ENCODE measurements at regions not wholly inside any gene's neighbourhood (a gene's known extent, or its start where the extent isn't known, plus 50 kb on each side); places are given as distances from the start of the nearest gene placed in this dataset.

DNA sequence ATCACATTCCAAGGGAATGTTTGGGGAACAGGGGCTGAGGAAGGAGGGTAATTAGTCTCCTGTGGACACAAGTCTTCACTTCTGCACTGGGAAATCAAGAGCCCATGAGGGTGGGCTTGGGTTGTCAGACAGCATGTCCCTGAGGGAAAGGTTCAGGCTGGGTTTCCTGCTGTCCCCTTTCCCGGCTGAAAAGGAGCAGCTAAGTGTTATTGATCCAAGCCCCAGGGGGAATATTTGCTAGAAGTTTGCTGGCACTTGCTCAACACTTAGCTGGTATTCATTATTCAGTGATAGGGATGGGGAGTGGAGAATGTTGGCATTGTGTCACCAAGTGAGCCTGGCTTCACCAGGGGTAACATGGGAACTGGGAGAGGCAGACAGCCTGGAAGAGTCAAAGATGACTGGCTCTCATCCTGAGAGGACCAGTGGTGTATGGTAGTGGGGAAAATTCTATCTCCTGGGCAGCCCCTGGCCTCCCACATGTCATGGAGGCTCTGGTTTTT, 344.4 kb upstream of the PODXL start:
- no peaks in the 10 kb centered on the region for H3K27me3 ChIP-seq (ENCODE audit: insufficient read depth, low read length)
- no peaks in the 10 kb centered on the region for H3K36me3 ChIP-seq (ENCODE audit: insufficient read depth, low read length)
- H3K4me1 ChIP-seq (ENCODE audit: control insufficient read depth, insufficient read depth, low read length, unreplicated experiment), result peaks cover 7% of the 10 kb centered on the region
- no peak overlapping the region for H3K27ac ChIP-seq (ENCODE audit: low read depth, low read length)
- H2AFZ ChIP-seq (ENCODE audit: low read length, unreplicated experiment), result no peak overlapping the region
- no peak overlapping the region for H3K4me3 ChIP-seq (ENCODE audit: low read depth, low read length)
- H3K79me2 ChIP-seq (ENCODE audit: control insufficient read depth, insufficient read depth, low read length, unreplicated experiment), result no peaks in the 10 kb centered on the region

DNA sequence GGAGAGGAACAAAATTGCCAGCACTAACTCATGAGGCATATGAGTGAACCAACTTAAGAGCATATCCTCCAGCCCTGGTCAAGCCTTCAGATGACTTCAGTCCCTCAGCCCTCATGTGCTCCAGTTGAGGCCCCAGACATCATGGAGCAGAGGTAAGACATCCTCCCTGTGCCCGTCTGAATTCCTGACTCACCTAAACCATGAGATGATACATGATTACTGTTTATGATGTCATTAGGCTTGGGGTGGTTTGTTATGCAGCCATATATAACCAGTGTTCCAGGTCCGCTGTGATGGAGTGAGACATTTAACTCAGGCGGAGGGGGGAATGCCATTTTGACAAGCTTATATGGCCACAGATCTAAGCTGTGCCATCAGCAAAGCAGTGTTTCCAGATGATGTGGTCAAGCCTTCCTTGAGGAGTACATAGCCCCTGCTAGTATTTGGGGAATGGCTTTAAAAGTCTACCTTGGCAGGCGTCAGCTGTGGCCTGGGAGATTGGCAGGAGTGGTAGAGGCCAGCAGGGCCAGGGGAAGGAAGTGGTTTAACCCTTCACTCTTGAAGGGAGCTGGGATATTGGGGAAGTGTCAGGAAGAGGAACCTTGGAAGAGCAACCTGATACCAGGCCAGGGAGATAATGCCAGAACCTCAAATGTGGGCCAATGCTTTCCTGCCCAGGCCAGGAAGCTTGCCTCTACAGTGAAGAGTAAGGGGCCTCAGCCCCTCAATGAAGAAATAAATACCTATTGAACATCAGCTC, 343.0 kb upstream of the PODXL start:
- Histone ChIP-seq H3K27me3 (ENCODE audit: insufficient read depth, low read length) (no peaks in the 10 kb centered on the region), H2AFZ (ENCODE audit: low read length, unreplicated experiment) (no peak overlapping the region), H3K36me3 (ENCODE audit: insufficient read depth, low read length) (no peaks in the 10 kb centered on the region), H3K4me1 (ENCODE audit: control insufficient read depth, insufficient read depth, low read length, unreplicated experiment) (peaks cover 7% of the 10 kb centered on the region), H3K27ac (ENCODE audit: low read depth, low read length) (no peak overlapping the region), H3K79me2 (ENCODE audit: control insufficient read depth, insufficient read depth, low read length, unreplicated experiment) (no peaks in the 10 kb centered on the region), H3K4me3 (ENCODE audit: low read depth, low read length) (no peak overlapping the region)

DNA sequence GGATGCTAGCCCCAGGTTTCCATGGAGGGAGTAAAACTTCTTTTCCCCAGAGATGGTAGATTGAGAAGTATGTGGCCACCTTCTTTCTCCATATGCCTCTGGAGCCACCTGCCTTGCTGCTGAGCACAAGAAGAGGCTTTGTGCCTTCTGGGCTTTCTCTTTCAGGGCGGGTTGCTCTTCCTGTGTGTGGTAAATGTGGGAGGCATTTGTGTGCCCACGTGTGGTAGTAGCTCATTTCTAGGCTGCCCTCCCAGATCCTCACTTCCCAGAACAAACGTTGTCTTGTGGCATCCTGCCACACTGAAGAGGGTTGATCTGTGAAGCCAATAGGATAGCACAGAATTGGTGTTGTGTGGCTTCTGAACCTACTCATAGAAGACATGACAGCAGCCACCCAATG, 342.0 kb upstream of the PODXL start:
- Histone ChIP-seq H3K27ac (ENCODE audit: low read depth, low read length) (no peak overlapping the region), H3K36me3 (ENCODE audit: insufficient read depth, low read length) (no peaks in the 10 kb centered on the region), H3K79me2 (ENCODE audit: control insufficient read depth, insufficient read depth, low read length, unreplicated experiment) (no peaks in the 10 kb centered on the region), H3K4me1 (ENCODE audit: control insufficient read depth, insufficient read depth, low read length, unreplicated experiment) (peaks cover 7% of the 10 kb centered on the region), H3K27me3 (ENCODE audit: insufficient read depth, low read length) (no peaks in the 10 kb centered on the region), H2AFZ (ENCODE audit: low read length, unreplicated experiment) (no peak overlapping the region), H3K4me3 (ENCODE audit: low read depth, low read length) (no peak overlapping the region)

DNA sequence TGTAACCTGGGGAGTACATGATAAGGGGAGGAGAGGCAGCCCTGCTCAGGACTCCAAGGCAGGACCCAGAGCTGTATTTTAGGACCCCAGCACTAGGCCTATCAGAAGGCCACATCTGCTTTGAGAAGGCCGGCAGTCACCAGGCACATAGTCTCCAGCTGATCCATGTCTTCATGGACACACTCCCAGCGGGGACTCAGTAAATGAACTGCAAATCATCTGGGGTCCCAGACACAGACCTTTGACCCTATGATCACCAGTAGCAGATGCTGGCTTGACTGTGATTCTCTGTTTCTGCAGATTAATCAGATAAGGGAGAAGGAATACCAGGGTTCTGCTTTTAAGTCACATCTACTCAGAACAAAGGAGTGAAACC, 341.4 kb upstream of the PODXL start:
- H3K27ac ChIP-seq (ENCODE audit: low read depth, low read length), result no peak overlapping the region
- H3K79me2 ChIP-seq (ENCODE audit: control insufficient read depth, insufficient read depth, low read length, unreplicated experiment), result no peaks in the 10 kb centered on the region
- H3K4me1 ChIP-seq (ENCODE audit: control insufficient read depth, insufficient read depth, low read length, unreplicated experiment), result peaks cover 7% of the 10 kb centered on the region
- no peak overlapping the region for H3K4me3 ChIP-seq (ENCODE audit: low read depth, low read length)
- no peaks in the 10 kb centered on the region for H3K36me3 ChIP-seq (ENCODE audit: insufficient read depth, low read length)
- H3K27me3 ChIP-seq (ENCODE audit: insufficient read depth, low read length), result no peaks in the 10 kb centered on the region
- H2AFZ ChIP-seq (ENCODE audit: low read length, unreplicated experiment), result no peak overlapping the region

DNA sequence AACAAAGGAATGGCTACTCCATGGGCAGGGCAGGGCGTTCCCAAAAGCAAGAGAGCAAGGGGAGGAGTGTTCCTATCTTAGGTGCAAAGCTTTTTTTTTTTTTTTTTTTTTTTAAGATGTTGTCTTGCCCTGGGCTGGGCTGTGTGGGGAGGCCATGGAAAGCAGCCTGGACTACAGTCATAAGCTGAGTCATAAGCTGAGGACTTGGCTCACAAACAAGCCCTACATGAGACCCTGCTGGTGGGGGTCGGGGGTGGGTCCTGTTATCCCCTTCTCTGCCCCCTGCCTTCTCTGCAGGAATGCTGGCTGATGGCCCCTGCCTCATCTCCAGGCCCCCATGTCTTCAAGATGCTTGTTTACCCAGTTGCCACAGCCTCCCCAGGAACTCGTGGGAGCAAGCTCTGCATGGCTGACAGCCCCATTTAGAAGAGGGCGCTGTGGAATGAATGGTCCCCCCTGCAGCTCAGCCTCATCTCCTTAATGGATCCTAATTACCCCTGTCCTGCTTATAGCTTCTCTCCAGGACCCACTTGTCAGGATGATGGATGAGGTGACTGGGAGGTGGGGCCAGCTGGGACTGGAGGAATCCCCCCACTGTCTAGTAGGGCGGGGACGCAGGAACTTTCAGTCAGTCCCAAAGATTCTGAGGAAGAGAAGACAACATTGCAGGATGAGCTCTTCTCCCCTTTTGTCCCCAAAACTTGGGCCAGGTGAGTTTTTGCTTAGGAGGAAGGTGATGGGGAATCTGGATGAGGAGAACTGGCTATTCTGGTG, 340.8 kb upstream of the PODXL start:
- Histone ChIP-seq H3K36me3 (ENCODE audit: insufficient read depth, low read length) (no peaks in the 10 kb centered on the region), H3K4me3 (ENCODE audit: low read depth, low read length) (no peak overlapping the region), H2AFZ (ENCODE audit: low read length, unreplicated experiment) (no peak overlapping the region), H3K27ac (ENCODE audit: low read depth, low read length) (no peak overlapping the region), H3K4me1 (ENCODE audit: control insufficient read depth, insufficient read depth, low read length, unreplicated experiment) (peaks cover 7% of the 10 kb centered on the region), H3K27me3 (ENCODE audit: insufficient read depth, low read length) (no peaks in the 10 kb centered on the region), H3K79me2 (ENCODE audit: control insufficient read depth, insufficient read depth, low read length, unreplicated experiment) (no peaks in the 10 kb centered on the region)

DNA sequence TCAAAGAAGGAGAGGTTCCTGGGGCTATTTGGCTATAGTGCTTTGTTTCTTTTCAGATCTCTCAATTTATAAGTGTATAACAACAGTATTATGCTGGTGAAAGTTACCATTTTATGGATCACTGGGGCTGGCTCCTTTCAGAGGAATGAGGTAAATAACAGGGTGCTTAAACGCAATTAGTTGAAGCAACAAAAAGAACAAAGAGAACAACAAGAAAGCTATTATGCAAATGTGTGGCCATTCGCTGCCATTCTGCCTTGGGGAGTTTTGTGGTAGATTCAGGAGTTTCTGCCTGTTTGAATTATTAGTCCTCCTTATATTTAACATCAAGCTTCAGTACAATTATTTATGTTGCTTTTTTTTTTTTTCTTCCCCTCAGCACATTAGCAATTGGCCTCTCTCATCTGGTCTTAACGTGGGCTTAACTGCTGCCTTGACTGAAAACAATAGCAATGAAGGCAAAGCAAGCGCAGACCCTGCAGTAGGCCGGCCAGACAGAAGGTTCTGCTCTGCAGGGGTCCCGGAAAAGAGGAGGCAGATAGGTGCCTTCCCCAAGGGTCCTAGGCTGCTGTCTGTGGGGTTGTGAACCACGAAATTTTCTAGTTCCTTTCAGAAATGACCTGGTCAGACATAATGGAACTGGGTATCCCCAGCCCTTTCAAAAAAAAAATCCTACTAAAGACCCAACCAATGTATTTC, 339.9 kb upstream of the PODXL start:
- Histone ChIP-seq H3K27ac (ENCODE audit: low read depth, low read length) (peak overlapping the region; percentile 54), H3K4me3 (ENCODE audit: low read depth, low read length) (no peak overlapping the region), H3K4me1 (ENCODE audit: control insufficient read depth, insufficient read depth, low read length, unreplicated experiment) (peaks cover 7% of the 10 kb centered on the region), H3K36me3 (ENCODE audit: insufficient read depth, low read length) (no peaks in the 10 kb centered on the region), H2AFZ (ENCODE audit: low read length, unreplicated experiment) (no peak overlapping the region), H3K79me2 (ENCODE audit: control insufficient read depth, insufficient read depth, low read length, unreplicated experiment) (no peaks in the 10 kb centered on the region), H3K27me3 (ENCODE audit: insufficient read depth, low read length) (no peaks in the 10 kb centered on the region)

DNA sequence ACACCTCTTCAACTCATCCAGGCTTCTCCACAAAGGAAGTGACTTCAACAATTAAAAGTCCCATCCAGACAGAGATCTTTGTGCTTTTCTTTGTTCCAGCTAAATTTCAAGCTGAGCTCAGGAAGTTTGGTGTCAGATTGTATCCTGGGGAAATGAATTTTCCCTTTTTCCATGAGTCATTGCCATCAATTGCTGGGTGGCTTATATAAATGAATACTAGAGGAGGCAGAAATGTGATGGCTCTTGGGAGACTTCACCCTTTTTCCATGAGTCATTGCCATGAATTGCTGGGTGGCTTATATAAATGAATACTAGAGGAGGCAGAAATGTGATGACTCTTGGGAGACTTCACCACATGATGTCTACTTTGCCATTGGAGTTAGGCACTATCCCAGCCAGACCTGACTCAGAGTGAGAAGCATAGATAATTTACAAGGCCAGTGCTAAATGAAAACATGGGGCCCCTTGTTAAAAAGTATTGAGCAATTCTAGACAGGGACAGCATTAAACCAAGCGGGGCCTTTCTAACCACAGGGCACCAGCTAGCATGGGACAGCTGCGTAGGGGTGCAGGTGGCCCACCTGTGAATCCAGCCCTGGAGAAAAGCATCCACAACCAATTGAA, 339.2 kb upstream of the PODXL start:
- Histone ChIP-seq H3K4me1 (ENCODE audit: control insufficient read depth, insufficient read depth, low read length, unreplicated experiment) (peaks cover 7% of the 10 kb centered on the region), H3K27ac (ENCODE audit: low read depth, low read length) (peak overlapping the region; percentile 54), H3K36me3 (ENCODE audit: insufficient read depth, low read length) (no peaks in the 10 kb centered on the region), H3K79me2 (ENCODE audit: control insufficient read depth, insufficient read depth, low read length, unreplicated experiment) (no peaks in the 10 kb centered on the region), H2AFZ (ENCODE audit: low read length, unreplicated experiment) (no peak overlapping the region), H3K4me3 (ENCODE audit: low read depth, low read length) (no peak overlapping the region), H3K27me3 (ENCODE audit: insufficient read depth, low read length) (no peaks in the 10 kb centered on the region)

DNA sequence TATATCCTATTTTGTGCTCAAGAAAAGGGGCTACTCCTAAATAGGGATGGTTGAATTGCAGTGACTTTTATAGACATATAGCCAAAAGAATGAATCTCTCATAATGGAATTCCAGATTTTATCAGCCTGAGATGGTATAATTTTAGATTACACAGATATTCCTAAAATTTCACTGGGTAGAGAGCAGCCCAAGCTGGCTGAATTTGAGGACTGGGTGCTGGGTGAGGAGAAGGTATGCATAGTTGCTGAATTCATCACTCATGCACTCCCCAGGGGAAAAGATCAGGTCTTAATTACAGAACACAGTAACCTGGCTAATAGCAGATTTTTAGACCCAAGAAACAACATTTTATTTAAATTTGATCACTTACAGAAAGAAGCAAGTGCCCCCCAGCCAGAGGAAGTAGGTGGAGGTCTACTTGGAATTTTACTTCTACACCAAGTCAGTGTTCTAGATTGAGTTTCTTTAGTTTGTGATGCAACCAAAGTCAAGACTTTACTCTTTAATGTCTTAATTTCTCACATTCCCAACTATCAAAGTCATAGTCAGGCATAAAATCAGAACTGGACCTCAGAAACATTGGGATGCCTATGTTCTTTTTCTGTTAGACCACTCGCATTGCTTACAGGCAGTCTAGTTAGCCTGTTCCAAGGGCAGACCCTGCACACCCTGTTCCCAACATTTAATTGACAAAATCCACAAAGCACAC, 337.4 kb upstream of the PODXL start:
- no peaks in the 10 kb centered on the region for H3K36me3 ChIP-seq (ENCODE audit: insufficient read depth, low read length)
- H3K4me3 ChIP-seq (ENCODE audit: low read depth, low read length), result no peak overlapping the region
- H3K79me2 ChIP-seq (ENCODE audit: control insufficient read depth, insufficient read depth, low read length, unreplicated experiment), result no peaks in the 10 kb centered on the region
- peaks cover 7% of the 10 kb centered on the region for H3K4me1 ChIP-seq (ENCODE audit: control insufficient read depth, insufficient read depth, low read length, unreplicated experiment)
- H3K27ac ChIP-seq (ENCODE audit: low read depth, low read length), result no peak overlapping the region
- no peaks in the 10 kb centered on the region for H3K27me3 ChIP-seq (ENCODE audit: insufficient read depth, low read length)
- no peak overlapping the region for H2AFZ ChIP-seq (ENCODE audit: low read length, unreplicated experiment)

DNA sequence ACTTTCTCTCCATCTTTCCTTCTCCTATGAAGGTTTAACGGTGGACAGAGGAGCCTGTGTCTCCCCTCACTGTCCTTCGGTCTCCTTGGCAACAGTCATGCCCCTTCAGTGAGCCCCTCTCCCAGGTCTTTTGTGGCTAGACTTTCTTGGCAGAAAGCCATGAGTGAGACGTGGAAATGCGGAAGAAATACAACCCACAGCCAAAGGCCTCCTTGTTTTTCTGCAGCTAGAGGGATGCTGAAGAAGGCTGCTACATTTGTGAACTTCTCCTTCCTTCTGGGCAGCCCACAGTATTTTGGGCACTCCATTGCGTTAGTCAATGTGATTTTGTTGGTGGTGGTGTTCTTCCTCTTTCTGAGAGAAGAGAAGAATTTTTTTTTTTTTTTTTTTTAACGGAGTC, 333.7 kb upstream of the PODXL start:
- Histone ChIP-seq H3K79me2 (ENCODE audit: control insufficient read depth, insufficient read depth, low read length, unreplicated experiment) (no peaks in the 10 kb centered on the region), H2AFZ (ENCODE audit: low read length, unreplicated experiment) (no peak overlapping the region), H3K27me3 (ENCODE audit: insufficient read depth, low read length) (no peaks in the 10 kb centered on the region), H3K36me3 (ENCODE audit: insufficient read depth, low read length) (no peaks in the 10 kb centered on the region), H3K4me3 (ENCODE audit: low read depth, low read length) (no peak overlapping the region), H3K27ac (ENCODE audit: low read depth, low read length) (no peak overlapping the region), H3K4me1 (ENCODE audit: control insufficient read depth, insufficient read depth, low read length, unreplicated experiment) (no peaks in the 10 kb centered on the region)

DNA sequence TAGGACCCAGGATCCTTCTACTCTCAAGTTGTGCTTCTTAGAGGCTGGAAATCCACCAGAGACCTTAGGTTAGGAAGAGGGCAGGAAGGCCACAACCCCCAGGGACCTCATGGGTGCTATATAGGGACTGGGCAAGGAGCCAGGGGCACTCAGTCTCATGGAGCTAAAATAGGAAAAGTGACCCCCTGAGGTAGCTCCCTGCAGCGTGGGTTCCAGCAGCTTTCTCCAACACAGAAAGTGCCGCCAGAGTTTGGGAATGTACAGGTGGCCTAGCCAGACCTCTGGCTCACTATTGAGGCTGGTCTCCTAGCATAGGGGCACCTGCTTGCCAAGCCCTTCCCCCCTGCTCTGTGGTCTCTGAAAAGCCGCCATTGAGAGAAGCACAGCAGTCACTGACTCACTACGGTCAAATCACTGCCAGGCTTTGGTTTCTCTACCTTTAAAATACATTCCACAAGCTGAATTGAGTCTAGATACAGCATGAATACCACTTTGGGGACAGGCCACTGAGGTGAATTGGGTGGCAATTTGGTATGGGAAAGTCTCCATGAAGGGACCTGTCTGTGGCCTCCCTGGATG, 333.2 kb upstream of the PODXL start:
- no peaks in the 10 kb centered on the region for H3K79me2 ChIP-seq (ENCODE audit: control insufficient read depth, insufficient read depth, low read length, unreplicated experiment)
- no peak overlapping the region for H2AFZ ChIP-seq (ENCODE audit: low read length, unreplicated experiment)
- no peak overlapping the region for H3K4me3 ChIP-seq (ENCODE audit: low read depth, low read length)
- H3K27ac ChIP-seq (ENCODE audit: low read depth, low read length), result no peak overlapping the region
- no peaks in the 10 kb centered on the region for H3K36me3 ChIP-seq (ENCODE audit: insufficient read depth, low read length)
- H3K4me1 ChIP-seq (ENCODE audit: control insufficient read depth, insufficient read depth, low read length, unreplicated experiment), result no peaks in the 10 kb centered on the region
- H3K27me3 ChIP-seq (ENCODE audit: insufficient read depth, low read length), result no peaks in the 10 kb centered on the region

Measured in ACC112 (cell line).